Brain pericyte (primary cell): ENCODE measurements at regions not wholly inside any gene's neighbourhood (a gene's known extent, or its start where the extent isn't known, plus 50 kb on each side); places are given as distances from the start of the nearest gene placed in this dataset.
"Not testable (repeated sequence)": the region's sequence is repeated elsewhere in the genome, so short reads cannot be mapped to it uniquely, and the experiment has no call there.

Experiments
- DNase-seq: peaks from one replicate; pipeline ENCODE4 v3.0.0-alpha.2; 2012; ENCODE audit warnings: low read depth, low spot score

- DNase-seq: no peak
Measured at GRCh38 chr7:17396692-17397091, 98.2 kb downstream of the AHR start.

GRCh38 chr7:17401791-17402627 is 103.6 kb downstream of the AHR start:
- no peak for DNase-seq

GRCh38 chr7:17402628-17403278 is 104.3 kb downstream of the AHR start:
- no peak for DNase-seq

- no peak for DNase-seq
Measured at GRCh38 chr7:17404006-17404405, 105.6 kb downstream of the AHR start.

- peak; percentile 36 for DNase-seq
Measured at GRCh38 chr7:17405786-17406185, 107.3 kb downstream of the AHR start.

- no peak for DNase-seq
Measured at GRCh38 chr7:17406738-17407137, 108.3 kb downstream of the AHR start.

GRCh38 chr7:17407229-17407628 is 108.8 kb downstream of the AHR start:
- no peak for DNase-seq

- peak; percentile 65 for DNase-seq
Measured at GRCh38 chr7:17408245-17408903, 109.9 kb downstream of the AHR start.

GRCh38 chr7:17408904-17409290 is 110.4 kb downstream of the AHR start:
- no peak for DNase-seq

- no peak for DNase-seq
Measured at GRCh38 chr7:17411922-17412321, 113.5 kb downstream of the AHR start.

GRCh38 chr7:17412883-17413282 is 114.4 kb downstream of the AHR start:
- DNase-seq: no peak

- DNase-seq: no peak
Measured at GRCh38 chr7:17415955-17416354, 117.5 kb downstream of the AHR start.

GRCh38 chr7:17420308-17421015 is 122.0 kb downstream of the AHR start:
- DNase-seq: not testable (repeated sequence)

- no peak for DNase-seq
Measured at GRCh38 chr7:17421941-17422340, 123.5 kb downstream of the AHR start.

- no peak for DNase-seq
Measured at GRCh38 chr7:17422966-17423365, 124.5 kb downstream of the AHR start.

- DNase-seq: no peak
Measured at GRCh38 chr7:17427924-17428323, 129.5 kb downstream of the AHR start.

GRCh38 chr7:17429579-17429978 is 131.1 kb downstream of the AHR start:
- no peak for DNase-seq

GRCh38 chr7:17432793-17433192 is 134.3 kb downstream of the AHR start:
- DNase-seq: no peak

GRCh38 chr7:17434191-17434590 is 135.7 kb downstream of the AHR start:
- DNase-seq: no peak

- no peak for DNase-seq
Measured at GRCh38 chr7:17434841-17435692, 136.6 kb downstream of the AHR start.

- no peak for DNase-seq
Measured at GRCh38 chr7:17436126-17436525, 137.7 kb downstream of the AHR start.
